MCF 10A (cell line): ENCODE measurements at regions not wholly inside any gene's neighbourhood (a gene's known extent, or its start where the extent isn't known, plus 50 kb on each side); places are given as distances from the start of the nearest gene placed in this dataset.

ENCODE experiments used
- BruUV-seq: library from RNA; stranded (reverse); fragments of 400-500 nt; replicated peaks from 2 replicates; lab custom pipeline; 2021; lab: Mats Ljungman, UMichigan
- CTCF ChIA-PET: fragments of 300-600 bp; sonication (Branson Sonifier 250); formaldehyde crosslinking; extraction: SDS; loops from one replicate; lab custom pipeline; 2021; ENCODE audit warnings: antibody characterized with exemption, inconsistent platforms; lab: Yijun Ruan, JAX
- POLR2A ChIA-PET: fragments of 300-600, 350-650 bp; sonication (Branson Sonifier 250); formaldehyde crosslinking; extraction: SDS; loops from one replicate; lab custom pipeline; 2020; ENCODE audit warnings: antibody characterized with exemption, inconsistent platforms; lab: Yijun Ruan, JAX
- DNase-seq: peaks from one replicate; pipeline ENCODE4 v3.0.0-alpha.2; 2018; ENCODE audit not compliant: unreplicated experiment
- H3K27ac Mint-ChIP-seq: one replicate; pipeline ENCODE4 v1.8.0; 2022; ENCODE audit warnings: mild to moderate bottlenecking, low read depth, mixed read lengths; ENCODE audit not compliant: unreplicated experiment
- H3K27me3 Mint-ChIP-seq: one replicate; pipeline ENCODE4 v1.8.0; 2022; ENCODE audit warnings: mixed read lengths; ENCODE audit not compliant: insufficient read depth, unreplicated experiment
- H3K36me3 Mint-ChIP-seq: one replicate; pipeline ENCODE4 v1.8.0; 2022; ENCODE audit warnings: mild to moderate bottlenecking, moderate library complexity, mixed read lengths; ENCODE audit not compliant: insufficient read depth, unreplicated experiment
- H3K4me1 Mint-ChIP-seq: one replicate; pipeline ENCODE4 v1.8.0; 2022; ENCODE audit warnings: mixed read lengths; ENCODE audit not compliant: insufficient read depth, unreplicated experiment
- H3K4me3 Mint-ChIP-seq: one replicate; pipeline ENCODE4 v1.8.0; 2022; ENCODE audit warnings: mild to moderate bottlenecking, moderate library complexity, mixed read lengths; ENCODE audit not compliant: unreplicated experiment
- H3K9me3 Mint-ChIP-seq: one replicate; pipeline ENCODE4 v1.8.0; 2022; ENCODE audit warnings: mixed read lengths; ENCODE audit not compliant: unreplicated experiment
- intact Hi-C: fragments of 100-400 bp; cut with micrococcal nuclease; formaldehyde crosslinking; loops from 2 replicates; pipeline ENCODE4 v1.14.1; 2022
- TF ChIP-seq, protein P1 (sequence below): fragments of 200-600 bp; IDR thresholded peaks from one replicate; pipeline ENCODE4 v1.8.0; 2022; ENCODE audit warnings: antibody characterized with exemption, mild to moderate bottlenecking; ENCODE audit not compliant: unreplicated experiment

- peaks cover 8% of the 10 kb centered on the region for H3K9me3 Mint-ChIP-seq
- H3K4me3 Mint-ChIP-seq = no peak overlapping the region
- H3K27ac Mint-ChIP-seq = no peak overlapping the region
- TF ChIP-seq, protein P1, sequence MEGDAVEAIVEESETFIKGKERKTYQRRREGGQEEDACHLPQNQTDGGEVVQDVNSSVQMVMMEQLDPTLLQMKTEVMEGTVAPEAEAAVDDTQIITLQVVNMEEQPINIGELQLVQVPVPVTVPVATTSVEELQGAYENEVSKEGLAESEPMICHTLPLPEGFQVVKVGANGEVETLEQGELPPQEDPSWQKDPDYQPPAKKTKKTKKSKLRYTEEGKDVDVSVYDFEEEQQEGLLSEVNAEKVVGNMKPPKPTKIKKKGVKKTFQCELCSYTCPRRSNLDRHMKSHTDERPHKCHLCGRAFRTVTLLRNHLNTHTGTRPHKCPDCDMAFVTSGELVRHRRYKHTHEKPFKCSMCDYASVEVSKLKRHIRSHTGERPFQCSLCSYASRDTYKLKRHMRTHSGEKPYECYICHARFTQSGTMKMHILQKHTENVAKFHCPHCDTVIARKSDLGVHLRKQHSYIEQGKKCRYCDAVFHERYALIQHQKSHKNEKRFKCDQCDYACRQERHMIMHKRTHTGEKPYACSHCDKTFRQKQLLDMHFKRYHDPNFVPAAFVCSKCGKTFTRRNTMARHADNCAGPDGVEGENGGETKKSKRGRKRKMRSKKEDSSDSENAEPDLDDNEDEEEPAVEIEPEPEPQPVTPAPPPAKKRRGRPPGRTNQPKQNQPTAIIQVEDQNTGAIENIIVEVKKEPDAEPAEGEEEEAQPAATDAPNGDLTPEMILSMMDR = no peak
- no peaks in the 10 kb centered on the region for H3K4me1 Mint-ChIP-seq
- H3K36me3 Mint-ChIP-seq = no peaks in the 10 kb centered on the region
- DNase-seq = no peak
- POLR2A ChIA-PET = no interaction called here
- CTCF ChIA-PET = no interaction called here
- BruUV-seq = no TSS peak
- no peaks in the 10 kb centered on the region for H3K27me3 Mint-ChIP-seq
- intact Hi-C loops = no loop called here
These were observed 51.7 kb downstream of the UBE2NL start for GRCh38 chrX:143935601-143936000.

- DNase-seq = no peak
- POLR2A ChIA-PET = no interaction called here
- Mint-ChIP-seq H3K36me3 (no peaks in the 10 kb centered on the region), H3K27ac (no peak overlapping the region), H3K27me3 (no peaks in the 10 kb centered on the region), H3K9me3 (no peaks in the 10 kb centered on the region), H3K4me1 (no peaks in the 10 kb centered on the region), H3K4me3 (no peak overlapping the region)
- no TSS peak for BruUV-seq
- intact Hi-C loops = no loop called here
- TF ChIP-seq, protein P1 = no peak
- CTCF ChIA-PET = no interaction called here
These were observed 56.2 kb downstream of the UBE2NL start for GRCh38 chrX:143940119-143940518.

- DNase-seq = no peak
- H3K9me3 Mint-ChIP-seq = peaks cover 17% of the 10 kb centered on the region
- H3K4me1 Mint-ChIP-seq = no peaks in the 10 kb centered on the region
- CTCF ChIA-PET = no interaction called here
- H3K27ac Mint-ChIP-seq = no peak overlapping the region
- no peak overlapping the region for H3K4me3 Mint-ChIP-seq
- no peaks in the 10 kb centered on the region for H3K27me3 Mint-ChIP-seq
- TF ChIP-seq, protein P1 = no peak
- peaks cover 6% of the 10 kb centered on the region for H3K36me3 Mint-ChIP-seq
- no TSS peak for BruUV-seq
- POLR2A ChIA-PET = no interaction called here
- intact Hi-C loops = no loop called here
These were observed 61.3 kb downstream of the UBE2NL start for GRCh38 chrX:143945171-143945570.

DNA sequence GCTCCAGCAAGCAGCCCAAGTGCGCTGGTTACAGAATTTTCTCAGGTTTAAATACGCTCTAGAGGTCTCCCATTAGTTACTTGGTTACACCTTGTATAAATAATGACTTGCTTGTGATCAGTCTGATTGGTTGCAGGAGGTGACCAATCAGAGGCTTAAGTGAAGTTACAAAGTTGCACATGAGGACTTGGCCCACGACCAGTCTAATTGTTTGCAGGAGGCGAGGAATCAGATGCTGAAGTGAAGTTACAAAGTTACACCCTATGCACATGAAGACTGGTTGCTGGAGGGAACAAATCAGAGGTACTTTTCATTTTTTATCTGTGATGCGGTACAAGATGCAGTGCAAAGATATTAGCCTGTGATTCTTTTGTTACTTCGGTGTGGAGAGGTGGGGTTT, 80.7 kb downstream of the UBE2NL start:
- Mint-ChIP-seq H3K27me3 (no peaks in the 10 kb centered on the region), H3K4me1 (no peaks in the 10 kb centered on the region), H3K27ac (no peak overlapping the region), H3K4me3 (no peak overlapping the region), H3K36me3 (no peaks in the 10 kb centered on the region), H3K9me3 (peaks cover 6% of the 10 kb centered on the region)
- no peak for DNase-seq
- intact Hi-C loops = no loop called here
- TF ChIP-seq, protein P1 = no peak
- CTCF ChIA-PET = no interaction called here
- BruUV-seq = no TSS peak
- POLR2A ChIA-PET = no interaction called here
